Stimulated activated CD4-positive, alpha-beta T cell treated with anti-CD3 and anti-CD28 coated beads, Interleukin-12 subunit alpha, Interleukin-12 subunit beta, amount 100 ng/mL, for 24 hours (primary cell): ENCODE measurements at regions not wholly inside any gene's neighbourhood (a gene's known extent, or its start where the extent isn't known, plus 50 kb on each side); places are given as distances from the start of the nearest gene placed in this dataset.

Source experiments
- DNase-seq, 2 experiments: peaks; one replicate each; pipeline ENCODE4 v3.0.0-alpha.2; 2020; ENCODE audit warnings: low read depth in 2 of 2

GRCh38 chr6:97813889-97814567, 531.0 kb upstream of the MMS22L start:
- no peak for DNase-seq

GRCh38 chr6:97815301-97815812, 532.3 kb upstream of the MMS22L start:
- DNase-seq, result no peak

- no peak for DNase-seq
These were observed 533.5 kb upstream of the MMS22L start for GRCh38 chr6:97816526-97816925.

GRCh38 chr6:97819710-97820109, 536.7 kb upstream of the MMS22L start:
- no peak for DNase-seq

- DNase-seq, result no peak
These were observed 537.4 kb upstream of the MMS22L start for GRCh38 chr6:97820400-97820799.

GRCh38 chr6:97822632-97823031, 539.6 kb upstream of the MMS22L start:
- DNase-seq, result no peak

- DNase-seq, result no peak
These were observed 558.7 kb upstream of the MMS22L start for GRCh38 chr6:97841763-97842162.

GRCh38 chr6:97842521-97842920, 559.5 kb upstream of the MMS22L start:
- no peak for DNase-seq

GRCh38 chr6:97849390-97849789, 566.4 kb upstream of the MMS22L start:
- DNase-seq, result no peak

- no peak for DNase-seq
These were observed 567.6 kb upstream of the MMS22L start for GRCh38 chr6:97850458-97851212.

- no peak for DNase-seq
These were observed 580.7 kb upstream of the MMS22L start for GRCh38 chr6:97863697-97864096.

GRCh38 chr6:97864366-97864765, 581.4 kb upstream of the MMS22L start:
- DNase-seq, result no peak

GRCh38 chr6:97864826-97865225, 581.8 kb upstream of the MMS22L start:
- DNase-seq, result no peak

- no peak for DNase-seq
These were observed 582.6 kb upstream of the MMS22L start for GRCh38 chr6:97865612-97866011.

GRCh38 chr6:97866616-97867015, 583.6 kb upstream of the MMS22L start:
- no peak for DNase-seq

GRCh38 chr6:97867177-97867576, 584.2 kb upstream of the MMS22L start:
- DNase-seq, result no peak

- no peak for DNase-seq
These were observed 587.3 kb upstream of the MMS22L start for GRCh38 chr6:97870273-97870672.

GRCh38 chr6:97876711-97877110, 593.7 kb upstream of the MMS22L start:
- DNase-seq, result no peak

GRCh38 chr6:97882755-97883154, 599.7 kb upstream of the MMS22L start:
- no peak for DNase-seq

- no peak for DNase-seq
These were observed 602.3 kb upstream of the MMS22L start for GRCh38 chr6:97885325-97885724.

- DNase-seq, result no peak
These were observed 602.8 kb upstream of the MMS22L start for GRCh38 chr6:97885828-97886227.

GRCh38 chr6:97901531-97901930, 618.5 kb upstream of the MMS22L start:
- DNase-seq, result no peak

GRCh38 chr6:97909380-97909779, 626.4 kb upstream of the MMS22L start:
- no peak for DNase-seq
